ENCODE measurements at regions not wholly inside any gene's neighbourhood (a gene's known extent, or its start where the extent isn't known, plus 50 kb on each side); places are given as distances from the start of the nearest gene placed in this dataset.

DNA sequence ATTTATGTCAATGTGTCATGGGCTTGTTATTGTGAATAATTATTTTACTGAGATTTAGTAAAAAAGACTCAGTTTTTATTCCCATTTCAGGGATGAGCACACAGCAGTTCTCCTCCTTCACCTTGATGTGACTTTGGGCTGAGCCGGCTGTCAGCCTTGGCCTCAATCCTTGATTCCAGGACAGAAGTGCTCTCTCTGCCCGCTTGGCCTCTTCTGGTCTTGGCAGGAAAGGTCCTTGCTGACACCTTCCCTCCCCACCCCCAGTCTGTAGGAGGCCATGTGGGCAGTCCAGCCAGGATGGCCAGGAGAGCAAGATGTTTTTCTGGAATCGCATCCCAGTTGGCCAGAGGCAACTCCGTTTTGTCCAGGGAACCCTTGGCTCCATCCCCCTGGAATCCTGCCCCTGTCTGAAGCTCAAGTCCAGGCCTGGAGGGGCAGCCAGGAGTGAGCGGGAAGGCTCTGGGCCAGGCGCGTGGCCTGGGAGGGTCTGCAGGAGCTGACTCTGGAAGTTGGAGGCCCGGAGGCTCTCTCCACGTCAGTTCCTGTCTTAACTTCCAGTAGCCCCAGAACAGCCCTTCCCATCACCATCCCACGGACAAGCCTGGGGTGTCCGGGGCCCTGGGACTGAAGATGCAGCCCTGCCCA is 100.9 kb downstream of the PDGFA start:
- TF ChIP-seq CTCF (IDR thresholded peaks at IDR 0.05; ENCODE audit: insufficient read depth, low read length), result no peak
- no peak for TF ChIP-seq REST (IDR thresholded peaks at IDR 0.05; ENCODE audit: insufficient replicate concordance, low read depth)
- TF ChIP-seq POLR2AphosphoS5 (IDR thresholded peaks at IDR 0.05; ENCODE audit: low read depth), result no peak

All from HL-60 (cell line).